DND-41 (cell line): ENCODE measurements at regions not wholly inside any gene's neighbourhood (a gene's known extent, or its start where the extent isn't known, plus 50 kb on each side); places are given as distances from the start of the nearest gene placed in this dataset.

Experiments
- ATAC-seq: fragments of 200-7000 bp; cut with Tn5 transposase; 3 replicates; pipeline ENCODE4 v1.9.1; 2021; ENCODE audit warnings: low read depth; ENCODE audit not compliant: insufficient read depth
- DNase-seq: peaks from one replicate; pipeline ENCODE4 v3.0.0-alpha.2; 2020
- H2AFZ ChIP-seq: 2 replicates; pipeline ENCODE4 v1.6.0; 2012; ENCODE audit warnings: low read depth, low read length
- H3K27ac ChIP-seq: 2 replicates; pipeline ENCODE4 v1.5.1; 2012; ENCODE audit warnings: low read length, inconsistent platforms
- H3K27me3 ChIP-seq: fragments of 200-600 bp; sonication (generic); 2 replicates; pipeline ENCODE4 v1.6.0; 2012; ENCODE audit warnings: low read length, mild to moderate bottlenecking, inconsistent platforms; ENCODE audit not compliant: insufficient read depth, poor library complexity
- H3K36me3 ChIP-seq: 2 replicates; pipeline ENCODE4 v1.5.1; 2012; ENCODE audit warnings: low read length, inconsistent platforms; ENCODE audit not compliant: insufficient read depth
- H3K4me1 ChIP-seq: 2 replicates; pipeline ENCODE4 v1.5.1; 2012; ENCODE audit warnings: mild to moderate bottlenecking, low read length; ENCODE audit not compliant: insufficient read depth
- H3K4me2 ChIP-seq: 2 replicates; pipeline ENCODE4 v1.6.0; 2012; ENCODE audit warnings: mild to moderate bottlenecking, moderate library complexity, low read length, inconsistent platforms; ENCODE audit not compliant: insufficient read depth
- H3K4me3 ChIP-seq, 2 experiments: fragments of 200-600 bp in 1 of 2; shearing (Covaris generic) in 1 of 2; 2 replicates each; pipeline ENCODE4 v1.5.1; 2012 to 2016; ENCODE audit warnings: inconsistent platforms in 2 of 2, low read length in 2 of 2, mild to moderate bottlenecking in 2 of 2, low read depth in 1 of 2, moderate library complexity in 1 of 2
- H3K79me2 ChIP-seq: 2 replicates; pipeline ENCODE4 v1.6.0; 2012; ENCODE audit warnings: low read length, inconsistent platforms; ENCODE audit not compliant: insufficient read depth
- H3K9ac ChIP-seq: 2 replicates; pipeline ENCODE4 v1.6.0; 2012; ENCODE audit warnings: low read depth, mild to moderate bottlenecking, inconsistent platforms, low read length, moderate library complexity
- H3K9me3 ChIP-seq: 2 replicates; pipeline ENCODE4 v1.5.1; 2012; ENCODE audit warnings: low read length, moderate library complexity, mild to moderate bottlenecking, inconsistent platforms; ENCODE audit not compliant: insufficient read depth, severe bottlenecking
- H4K20me1 ChIP-seq: 2 replicates; pipeline ENCODE4 v1.6.0; 2012; ENCODE audit warnings: low read length; ENCODE audit not compliant: insufficient read depth
- EZH2 ChIP-seq: IDR thresholded peaks from 3 replicates; pipeline ENCODE4 v1.6.1; 2012; ENCODE audit warnings: borderline replicate concordance, low read depth, mild to moderate bottlenecking, moderate library complexity, low read length, inconsistent platforms; ENCODE audit not compliant: severe bottlenecking
- TF ChIP-seq, protein P1 (sequence below): IDR thresholded peaks from 2 replicates; pipeline ENCODE4 v1.5.1; 2012; ENCODE audit warnings: borderline replicate concordance, low read length, moderate library complexity, mild to moderate bottlenecking; ENCODE audit not compliant: poor library complexity, severe bottlenecking; ENCODE audit errors: extremely low read depth

DNA sequence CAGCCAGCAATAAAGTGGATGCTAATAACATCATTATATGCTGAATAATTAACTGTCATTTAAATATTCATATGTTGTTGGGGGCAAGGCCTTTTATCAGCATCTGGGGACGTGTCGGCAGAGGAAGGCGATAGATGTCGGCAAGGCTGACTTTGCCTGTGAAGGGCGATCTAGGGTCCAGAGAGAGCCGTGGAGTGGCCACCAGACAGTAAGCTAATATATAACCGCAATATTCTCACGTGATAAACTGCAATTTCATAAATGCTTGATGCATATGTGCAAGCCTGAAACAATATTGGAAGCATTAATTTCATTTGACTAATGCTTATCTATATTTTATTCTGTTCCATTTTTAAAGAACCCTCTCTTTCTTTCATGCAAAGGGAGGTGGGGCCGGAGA lies 141.0 kb upstream of the POU3F1 start:
- Histone ChIP-seq H3K4me3 (no peak overlapping the region), H3K79me2 (no peaks in the 10 kb centered on the region), H3K27ac (no peak overlapping the region), H2AFZ (no peak overlapping the region), H4K20me1 (no peaks in the 10 kb centered on the region), H3K9me3 (no peaks in the 10 kb centered on the region), H3K9ac (no peak overlapping the region), H3K36me3 (no peaks in the 10 kb centered on the region), H3K4me1 (no peaks in the 10 kb centered on the region), H3K27me3 (peaks cover 17% of the 10 kb centered on the region), H3K4me2 (no peak overlapping the region)
- DNase-seq (no peak), ATAC-seq (no peak)
- TF ChIP-seq EZH2 = no peak
- TF ChIP-seq, protein P1, sequence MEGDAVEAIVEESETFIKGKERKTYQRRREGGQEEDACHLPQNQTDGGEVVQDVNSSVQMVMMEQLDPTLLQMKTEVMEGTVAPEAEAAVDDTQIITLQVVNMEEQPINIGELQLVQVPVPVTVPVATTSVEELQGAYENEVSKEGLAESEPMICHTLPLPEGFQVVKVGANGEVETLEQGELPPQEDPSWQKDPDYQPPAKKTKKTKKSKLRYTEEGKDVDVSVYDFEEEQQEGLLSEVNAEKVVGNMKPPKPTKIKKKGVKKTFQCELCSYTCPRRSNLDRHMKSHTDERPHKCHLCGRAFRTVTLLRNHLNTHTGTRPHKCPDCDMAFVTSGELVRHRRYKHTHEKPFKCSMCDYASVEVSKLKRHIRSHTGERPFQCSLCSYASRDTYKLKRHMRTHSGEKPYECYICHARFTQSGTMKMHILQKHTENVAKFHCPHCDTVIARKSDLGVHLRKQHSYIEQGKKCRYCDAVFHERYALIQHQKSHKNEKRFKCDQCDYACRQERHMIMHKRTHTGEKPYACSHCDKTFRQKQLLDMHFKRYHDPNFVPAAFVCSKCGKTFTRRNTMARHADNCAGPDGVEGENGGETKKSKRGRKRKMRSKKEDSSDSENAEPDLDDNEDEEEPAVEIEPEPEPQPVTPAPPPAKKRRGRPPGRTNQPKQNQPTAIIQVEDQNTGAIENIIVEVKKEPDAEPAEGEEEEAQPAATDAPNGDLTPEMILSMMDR = no peak

DNA sequence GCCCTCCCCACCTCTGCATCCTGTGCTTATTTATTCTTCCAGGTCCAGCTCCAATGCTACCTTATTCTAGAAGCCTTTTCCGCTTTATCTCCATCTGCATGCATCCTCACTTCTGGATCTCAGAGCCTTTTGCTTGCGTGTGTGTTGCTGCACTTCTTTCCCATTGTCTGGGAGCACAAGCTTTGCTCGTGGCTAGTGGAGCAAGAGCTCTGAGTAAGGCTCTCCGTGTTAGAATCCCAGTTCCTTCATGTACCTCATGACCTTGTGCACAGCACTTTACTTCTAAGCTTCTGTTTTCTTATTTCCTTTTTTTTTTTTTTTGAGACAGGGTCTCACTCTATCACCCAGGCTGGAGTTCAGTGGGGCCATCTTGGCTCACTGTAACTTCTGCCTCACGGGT lies 140.0 kb upstream of the POU3F1 start:
- Histone ChIP-seq H3K36me3 (no peaks in the 10 kb centered on the region), H2AFZ (no peak overlapping the region), H3K4me2 (no peak overlapping the region), H3K4me1 (no peaks in the 10 kb centered on the region), H3K79me2 (no peaks in the 10 kb centered on the region), H3K27ac (no peak overlapping the region), H3K27me3 (peaks cover 15% of the 10 kb centered on the region), H3K4me3 (no peak overlapping the region), H3K9me3 (no peaks in the 10 kb centered on the region), H4K20me1 (no peaks in the 10 kb centered on the region), H3K9ac (no peak overlapping the region)
- DNase-seq (no peak), ATAC-seq (no peak)
- no peak for TF ChIP-seq EZH2
- TF ChIP-seq, protein P1 = no peak

DNA sequence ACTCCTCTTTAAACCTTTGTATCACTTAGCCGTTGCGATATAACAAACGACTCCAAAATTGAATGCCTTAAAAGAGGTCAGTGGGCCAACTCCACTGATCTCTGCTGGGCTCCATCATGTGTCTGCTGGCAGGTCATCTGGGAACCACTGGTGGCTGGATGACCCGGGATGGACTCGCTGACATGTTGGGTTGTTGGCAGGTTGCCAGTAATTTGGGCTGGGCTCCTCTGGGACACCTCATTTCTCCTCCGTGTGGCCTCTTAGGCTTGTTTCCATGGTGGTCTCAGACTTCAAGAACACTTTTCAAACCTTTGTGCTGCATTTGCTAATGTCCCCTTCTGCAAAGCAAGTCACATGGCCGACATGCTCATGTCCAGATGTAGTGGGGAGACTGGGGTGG lies 139.3 kb upstream of the POU3F1 start:
- DNase-seq (no peak), ATAC-seq (no peak)
- no peak overlapping the region for H2AFZ ChIP-seq
- no peak overlapping the region for H3K4me2 ChIP-seq
- H3K4me3 ChIP-seq = no peak overlapping the region
- H3K27me3 ChIP-seq = peaks cover 13% of the 10 kb centered on the region
- H3K36me3 ChIP-seq = no peaks in the 10 kb centered on the region
- H3K79me2 ChIP-seq = no peaks in the 10 kb centered on the region
- no peaks in the 10 kb centered on the region for H3K9me3 ChIP-seq
- no peak overlapping the region for H3K27ac ChIP-seq
- TF ChIP-seq EZH2 = no peak
- TF ChIP-seq, protein P1 = no peak
- no peaks in the 10 kb centered on the region for H4K20me1 ChIP-seq
- H3K4me1 ChIP-seq = no peaks in the 10 kb centered on the region
- no peak overlapping the region for H3K9ac ChIP-seq

DNA sequence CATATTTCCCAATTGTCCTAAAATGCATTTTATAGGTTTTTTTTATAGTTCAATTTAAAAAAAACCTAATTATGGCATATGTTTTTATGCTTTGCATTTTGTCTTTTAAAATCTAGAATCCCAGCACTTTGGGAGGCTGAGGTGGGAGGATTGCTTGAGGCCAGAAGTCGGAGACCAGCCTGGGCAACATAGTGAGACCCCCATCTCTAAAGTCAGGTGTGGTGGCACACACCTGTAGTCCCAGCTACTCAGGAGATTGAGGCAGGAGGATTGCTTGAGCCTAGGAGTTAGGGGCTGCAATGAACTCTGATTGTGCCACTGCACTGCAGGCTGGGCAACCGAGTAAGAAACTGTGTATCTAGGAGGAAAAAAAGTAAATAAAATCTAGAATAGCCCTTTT lies 137.2 kb upstream of the POU3F1 start:
- no peak overlapping the region for H3K4me3 ChIP-seq
- no peaks in the 10 kb centered on the region for H4K20me1 ChIP-seq
- TF ChIP-seq EZH2 = no peak
- TF ChIP-seq, protein P1 = no peak
- no peak overlapping the region for H3K27ac ChIP-seq
- H3K36me3 ChIP-seq = no peaks in the 10 kb centered on the region
- H3K4me1 ChIP-seq = no peaks in the 10 kb centered on the region
- H3K79me2 ChIP-seq = no peaks in the 10 kb centered on the region
- no peak overlapping the region for H2AFZ ChIP-seq
- ATAC-seq (no peak), DNase-seq (no peak)
- H3K4me2 ChIP-seq = no peak overlapping the region
- H3K9ac ChIP-seq = no peak overlapping the region
- no peaks in the 10 kb centered on the region for H3K9me3 ChIP-seq
- H3K27me3 ChIP-seq = peaks cover 13% of the 10 kb centered on the region
